ENCODE measurements at regions not wholly inside any gene's neighbourhood (a gene's known extent, or its start where the extent isn't known, plus 50 kb on each side); places are given as distances from the start of the nearest gene placed in this dataset.
A peak's percentile ranks its signal among the peaks of the same experiment; 100 is the strongest.

GRCh38 chr1:81126989-81127581 is 673.6 kb upstream of the ADGRL2 start:
- Mint-ChIP-seq H3K9me3 (peaks cover 0 to 3% (median 0%) of the 10 kb centered on the region in 3 donors), H3K4me3 (peak overlapping the region in 1 of 4 donors; percentile 17), H3K36me3 (no peaks in the 10 kb centered on the region), H3K27ac (no peak overlapping the region), H3K4me1 (no peaks in the 10 kb centered on the region), H3K27me3 (no peaks in the 10 kb centered on the region)

GRCh38 chr1:81125672-81126071 is 675.1 kb upstream of the ADGRL2 start:
- Mint-ChIP-seq H3K9me3 (peaks cover 0 to 3% (median under 1%) of the 10 kb centered on the region in 3 donors), H3K36me3 (no peaks in the 10 kb centered on the region), H3K27ac (no peak overlapping the region), H3K27me3 (no peaks in the 10 kb centered on the region), H3K4me3 (no peak overlapping the region), H3K4me1 (no peaks in the 10 kb centered on the region)

- no peak overlapping the region for H3K27ac Mint-ChIP-seq
- H3K9me3 Mint-ChIP-seq: peaks cover 0 to 2% (median 0%) of the 10 kb centered on the region in 3 donors
- no peaks in the 10 kb centered on the region for H3K36me3 Mint-ChIP-seq
- no peaks in the 10 kb centered on the region for H3K4me1 Mint-ChIP-seq
- no peaks in the 10 kb centered on the region for H3K27me3 Mint-ChIP-seq
- no peak overlapping the region for H3K4me3 Mint-ChIP-seq
Observed at GRCh38 chr1:81121306-81121705, 679.4 kb upstream of the ADGRL2 start.

- H3K4me3 Mint-ChIP-seq: no peak overlapping the region
- H3K36me3 Mint-ChIP-seq: no peaks in the 10 kb centered on the region
- no peaks in the 10 kb centered on the region for H3K27me3 Mint-ChIP-seq
- no peaks in the 10 kb centered on the region for H3K4me1 Mint-ChIP-seq
- H3K27ac Mint-ChIP-seq: no peak overlapping the region
- peaks cover 0 to 4% (median 0%) of the 10 kb centered on the region in 3 donors for H3K9me3 Mint-ChIP-seq
Observed at GRCh38 chr1:81119319-81119718, 681.4 kb upstream of the ADGRL2 start.

- Mint-ChIP-seq H3K27me3 (no peaks in the 10 kb centered on the region), H3K4me1 (peaks cover 0 to 4% (median 0%) of the 10 kb centered on the region in 3 donors), H3K4me3 (no peak overlapping the region), H3K9me3 (peaks cover 0 to 4% (median 0%) of the 10 kb centered on the region in 3 donors), H3K36me3 (no peaks in the 10 kb centered on the region), H3K27ac (no peak overlapping the region)
Observed at GRCh38 chr1:81118550-81118949, 682.2 kb upstream of the ADGRL2 start.

- H3K9me3 Mint-ChIP-seq: peaks cover 0 to 2% (median 0%) of the 10 kb centered on the region in 3 donors
- peaks cover 2% of the 10 kb centered on the region for H3K27me3 Mint-ChIP-seq
- H3K4me1 Mint-ChIP-seq: peaks cover 0 to 4% (median 0%) of the 10 kb centered on the region in 3 donors
- H3K27ac Mint-ChIP-seq: no peak overlapping the region
- H3K4me3 Mint-ChIP-seq: no peak overlapping the region
- H3K36me3 Mint-ChIP-seq: no peaks in the 10 kb centered on the region
Observed at GRCh38 chr1:81115422-81115821, 685.3 kb upstream of the ADGRL2 start.

GRCh38 chr1:81114191-81114590 is 686.5 kb upstream of the ADGRL2 start:
- H3K27ac Mint-ChIP-seq: no peak overlapping the region
- H3K36me3 Mint-ChIP-seq: no peaks in the 10 kb centered on the region
- peaks cover 0 to 4% (median 0%) of the 10 kb centered on the region in 3 donors for H3K4me1 Mint-ChIP-seq
- H3K4me3 Mint-ChIP-seq: no peak overlapping the region
- H3K9me3 Mint-ChIP-seq: peaks cover 0 to 2% (median 0%) of the 10 kb centered on the region in 3 donors
- peaks cover 2% of the 10 kb centered on the region for H3K27me3 Mint-ChIP-seq

- H3K27me3 Mint-ChIP-seq: peaks cover 2% of the 10 kb centered on the region
- H3K9me3 Mint-ChIP-seq: peaks cover 0 to 2% (median 0%) of the 10 kb centered on the region in 3 donors
- H3K27ac Mint-ChIP-seq: no peak overlapping the region
- no peaks in the 10 kb centered on the region for H3K36me3 Mint-ChIP-seq
- peaks cover 0 to 4% (median 0%) of the 10 kb centered on the region in 3 donors for H3K4me1 Mint-ChIP-seq
- no peak overlapping the region for H3K4me3 Mint-ChIP-seq
Observed at GRCh38 chr1:81113688-81114087, 687.0 kb upstream of the ADGRL2 start.

- H3K27ac Mint-ChIP-seq: no peak overlapping the region
- peaks cover 0 to 4% (median 0%) of the 10 kb centered on the region in 3 donors for H3K4me1 Mint-ChIP-seq
- H3K9me3 Mint-ChIP-seq: peaks cover 0 to 2% (median 0%) of the 10 kb centered on the region in 3 donors
- peaks cover 2% of the 10 kb centered on the region for H3K27me3 Mint-ChIP-seq
- no peaks in the 10 kb centered on the region for H3K36me3 Mint-ChIP-seq
- H3K4me3 Mint-ChIP-seq: no peak overlapping the region
Observed at GRCh38 chr1:81111818-81112217, 688.9 kb upstream of the ADGRL2 start.

- Mint-ChIP-seq H3K27ac (no peak overlapping the region), H3K9me3 (no peaks in the 10 kb centered on the region), H3K36me3 (no peaks in the 10 kb centered on the region), H3K4me1 (peaks cover 0 to 1% (median 0%) of the 10 kb centered on the region in 3 donors), H3K4me3 (no peak overlapping the region), H3K27me3 (peaks cover 2% of the 10 kb centered on the region)
Observed at GRCh38 chr1:81109038-81109437, 691.7 kb upstream of the ADGRL2 start.

- no peak overlapping the region for H3K27ac Mint-ChIP-seq
- H3K9me3 Mint-ChIP-seq: peaks cover 0 to 1% (median 0%) of the 10 kb centered on the region in 3 donors
- no peaks in the 10 kb centered on the region for H3K36me3 Mint-ChIP-seq
- H3K27me3 Mint-ChIP-seq: no peaks in the 10 kb centered on the region
- no peak overlapping the region for H3K4me3 Mint-ChIP-seq
- H3K4me1 Mint-ChIP-seq: no peaks in the 10 kb centered on the region
Observed at GRCh38 chr1:81097860-81098259, 702.9 kb upstream of the ADGRL2 start.

- H3K27ac Mint-ChIP-seq: no peak overlapping the region
- H3K4me3 Mint-ChIP-seq: no peak overlapping the region
- peaks cover 0 to 2% (median 0%) of the 10 kb centered on the region in 3 donors for H3K9me3 Mint-ChIP-seq
- no peaks in the 10 kb centered on the region for H3K27me3 Mint-ChIP-seq
- no peaks in the 10 kb centered on the region for H3K36me3 Mint-ChIP-seq
- no peaks in the 10 kb centered on the region for H3K4me1 Mint-ChIP-seq
Observed at GRCh38 chr1:81073580-81073979, 727.2 kb upstream of the ADGRL2 start.

GRCh38 chr1:81071969-81072753 is 728.6 kb upstream of the ADGRL2 start:
- H3K27me3 Mint-ChIP-seq: no peaks in the 10 kb centered on the region
- no peak overlapping the region for H3K27ac Mint-ChIP-seq
- H3K36me3 Mint-ChIP-seq: no peaks in the 10 kb centered on the region
- no peak overlapping the region for H3K4me3 Mint-ChIP-seq
- H3K4me1 Mint-ChIP-seq: no peaks in the 10 kb centered on the region
- H3K9me3 Mint-ChIP-seq: peaks cover 0 to 2% (median 0%) of the 10 kb centered on the region in 3 donors

GRCh38 chr1:81071072-81071858 is 729.5 kb upstream of the ADGRL2 start:
- no peaks in the 10 kb centered on the region for H3K36me3 Mint-ChIP-seq
- no peaks in the 10 kb centered on the region for H3K27me3 Mint-ChIP-seq
- no peak overlapping the region for H3K4me3 Mint-ChIP-seq
- H3K4me1 Mint-ChIP-seq: no peaks in the 10 kb centered on the region
- H3K27ac Mint-ChIP-seq: no peak overlapping the region
- H3K9me3 Mint-ChIP-seq: peaks cover 0 to 2% (median 0%) of the 10 kb centered on the region in 3 donors

- H3K27me3 Mint-ChIP-seq: no peaks in the 10 kb centered on the region
- no peak overlapping the region for H3K4me3 Mint-ChIP-seq
- no peak overlapping the region for H3K27ac Mint-ChIP-seq
- H3K36me3 Mint-ChIP-seq: no peaks in the 10 kb centered on the region
- H3K9me3 Mint-ChIP-seq: no peaks in the 10 kb centered on the region
- no peaks in the 10 kb centered on the region for H3K4me1 Mint-ChIP-seq
Observed at GRCh38 chr1:81069856-81070255, 730.9 kb upstream of the ADGRL2 start.
